Activated T-helper 1 cell treated with anti-CD3 and anti-CD28 coated beads, Interleukin-2, amount 50 U/mL, for 16 hours (primary cell): ENCODE measurements at regions not wholly inside any gene's neighbourhood (a gene's known extent, or its start where the extent isn't known, plus 50 kb on each side); places are given as distances from the start of the nearest gene placed in this dataset.

ENCODE experiments used
- DNase-seq, 2 donors: peaks; one replicate each; pipeline ENCODE4 v3.0.0-alpha.2; 2020; ENCODE audit warnings: low read depth in 1 of 2, low spot score in 1 of 2

- no peak for DNase-seq
Measured at GRCh38 chr22:49312601-49313000, 515.1 kb downstream of the BRD1 start.

GRCh38 chr22:49310354-49310753, 517.3 kb downstream of the BRD1 start:
- no peak for DNase-seq

- no peak for DNase-seq
Measured at GRCh38 chr22:49308300-49308699, 519.4 kb downstream of the BRD1 start.

- no peak for DNase-seq
Measured at GRCh38 chr22:49307870-49308269, 519.8 kb downstream of the BRD1 start.

GRCh38 chr22:49307481-49307830, 520.2 kb downstream of the BRD1 start:
- DNase-seq: no peak

- DNase-seq: no peak
Measured at GRCh38 chr22:49306632-49307480, 520.8 kb downstream of the BRD1 start.

- DNase-seq: no peak
Measured at GRCh38 chr22:49305966-49306631, 521.6 kb downstream of the BRD1 start.

- peak; percentile 31 to 35 for DNase-seq
Measured at GRCh38 chr22:49305214-49305965, 522.3 kb downstream of the BRD1 start.

- no peak for DNase-seq
Measured at GRCh38 chr22:49303781-49304461, 523.8 kb downstream of the BRD1 start.

GRCh38 chr22:49303061-49303735, 524.5 kb downstream of the BRD1 start:
- DNase-seq: no peak

- no peak for DNase-seq
Measured at GRCh38 chr22:49302530-49302929, 525.1 kb downstream of the BRD1 start.

- no peak for DNase-seq
Measured at GRCh38 chr22:49302150-49302460, 525.6 kb downstream of the BRD1 start.

- no peak for DNase-seq
Measured at GRCh38 chr22:49301398-49302149, 526.1 kb downstream of the BRD1 start.

- no peak for DNase-seq
Measured at GRCh38 chr22:49300951-49301397, 526.7 kb downstream of the BRD1 start.

- no peak for DNase-seq
Measured at GRCh38 chr22:49300241-49300640, 527.4 kb downstream of the BRD1 start.

- DNase-seq: no peak
Measured at GRCh38 chr22:49299821-49300231, 527.8 kb downstream of the BRD1 start.

- DNase-seq: no peak
Measured at GRCh38 chr22:49298834-49299750, 528.6 kb downstream of the BRD1 start.

GRCh38 chr22:49297871-49298721, 529.6 kb downstream of the BRD1 start:
- DNase-seq: no peak
